HEK293 (cell line): ENCODE measurements at regions not wholly inside any gene's neighbourhood (a gene's known extent, or its start where the extent isn't known, plus 50 kb on each side); places are given as distances from the start of the nearest gene placed in this dataset.

Source experiments
- CTCF ChIA-PET: fragments of 350-600 bp; formaldehyde crosslinking; extraction: SDS; loops from one replicate; lab custom pipeline; 2021; ENCODE audit warnings: antibody characterized with exemption; lab: Yijun Ruan, JAX
- POLR2A ChIA-PET: fragments of 300-600 bp; formaldehyde crosslinking; extraction: SDS; loops from one replicate; lab custom pipeline; 2020; ENCODE audit warnings: antibody characterized with exemption, inconsistent platforms; lab: Yijun Ruan, JAX
- H3K27ac ChIP-seq: fragments of 200-500 bp; sonication (Bioruptor generic); 2 replicates; pipeline ENCODE4 v1.5.1; 2014; ENCODE audit warnings: low read depth, low read length, control low read depth, inconsistent platforms; ENCODE audit errors: extremely low read depth
- H3K36me3 ChIP-seq, 2 experiments: fragments of 200-500 bp in 1 of 2; sonication (Bioruptor generic) in 1 of 2; 1 replicate in 1 of 2; 2 replicates in 1 of 2; pipeline ENCODE4 v1.5.1; 2014 to 2017; ENCODE audit warnings: inconsistent platforms in 2 of 2, low read length in 2 of 2; ENCODE audit not compliant: control insufficient read depth in 2 of 2, insufficient read depth in 1 of 2
- H3K4me1 ChIP-seq: fragments of 200-500 bp; sonication (Bioruptor generic); 2 replicates; pipeline ENCODE4 v1.5.1; 2014; ENCODE audit warnings: mild to moderate bottlenecking, low read length, inconsistent platforms; ENCODE audit not compliant: control insufficient read depth, insufficient read depth
- H3K4me3 ChIP-seq: 2 replicates; pipeline ENCODE4 v1.5.1; 2011; ENCODE audit warnings: low read depth, mild to moderate bottlenecking, control low read depth, low read length, moderate library complexity
- H3K9me3 ChIP-seq: fragments of 200-500 bp; sonication (Bioruptor generic); 2 replicates; pipeline ENCODE4 v1.5.1; 2014; ENCODE audit warnings: low read depth, low read length, inconsistent platforms; ENCODE audit not compliant: control insufficient read depth, insufficient read depth
- BCL11B ChIP-seq: fragments of 450-650 bp; formaldehyde crosslinking; IDR thresholded peaks from 2 replicates; pipeline ENCODE4 v1.5.1; 2016; ENCODE audit warnings: low read depth, missing biosample characterization, missing genetic modification characterization
- MEIS1 ChIP-seq: sonication (generic); formaldehyde crosslinking; IDR thresholded peaks from 2 replicates; pipeline ENCODE4 v1.8.1; 2022; ENCODE audit warnings: missing genetic modification reagents, mild to moderate bottlenecking, borderline replicate concordance
- PATZ1 ChIP-seq: fragments of 450-650 bp; formaldehyde crosslinking; IDR thresholded peaks from 2 replicates; pipeline ENCODE4 v1.5.1; 2016; ENCODE audit warnings: missing biosample characterization, missing genetic modification characterization
- SP7 ChIP-seq: fragments of 450-650 bp; formaldehyde crosslinking; IDR thresholded peaks from 2 replicates; pipeline ENCODE4 v1.5.1; 2016; ENCODE audit warnings: missing biosample characterization, missing genetic modification characterization
- TSHZ1 ChIP-seq: fragments of 450-650 bp; formaldehyde crosslinking; IDR thresholded peaks from 2 replicates; pipeline ENCODE4 v1.5.1; 2016; ENCODE audit warnings: missing biosample characterization, missing genetic modification characterization, borderline replicate concordance
- ZBTB1 ChIP-seq: fragments of 450-650 bp; formaldehyde crosslinking; IDR thresholded peaks from 2 replicates; pipeline ENCODE4 v1.5.1; 2016; ENCODE audit warnings: missing biosample characterization, missing genetic modification characterization
- ZFP3 ChIP-seq: fragments of 450-650 bp; formaldehyde crosslinking; IDR thresholded peaks from 2 replicates; pipeline ENCODE4 v1.5.1; 2016; ENCODE audit warnings: low read depth, missing biosample characterization, missing genetic modification characterization
- ZNF121 ChIP-seq: fragments of 450-650 bp; formaldehyde crosslinking; IDR thresholded peaks from 2 replicates; pipeline ENCODE4 v1.5.1; 2016; ENCODE audit warnings: missing biosample characterization, missing genetic modification characterization
- ZNF140 ChIP-seq: fragments of 450-650 bp; formaldehyde crosslinking; IDR thresholded peaks from 2 replicates; pipeline ENCODE4 v1.5.1; 2016; ENCODE audit warnings: missing biosample characterization, missing genetic modification characterization
- ZNF146 ChIP-seq: fragments of 450-650 bp; formaldehyde crosslinking; IDR thresholded peaks from 2 replicates; pipeline ENCODE4 v1.5.1; 2016; ENCODE audit warnings: missing biosample characterization, missing genetic modification characterization
- ZNF174 ChIP-seq: fragments of 450-650 bp; formaldehyde crosslinking; IDR thresholded peaks from 2 replicates; pipeline ENCODE4 v1.5.0; 2017; ENCODE audit warnings: missing biosample characterization, mild to moderate bottlenecking, missing genetic modification characterization
- ZNF223 ChIP-seq: fragments of 450-650 bp; formaldehyde crosslinking; IDR thresholded peaks from 2 replicates; pipeline ENCODE4 v1.5.1; 2016; ENCODE audit warnings: missing biosample characterization, missing genetic modification characterization
- ZNF23 ChIP-seq: fragments of 450-650 bp; formaldehyde crosslinking; IDR thresholded peaks from 2 replicates; pipeline ENCODE4 v1.5.1; 2016; ENCODE audit warnings: missing biosample characterization, missing genetic modification characterization, borderline replicate concordance
- ZNF311 ChIP-seq: fragments of 450-650 bp; formaldehyde crosslinking; IDR thresholded peaks from 2 replicates; pipeline ENCODE4 v1.5.1; 2017; ENCODE audit warnings: missing biosample characterization, missing genetic modification characterization, borderline replicate concordance
- ZNF335 ChIP-seq: fragments of 450-650 bp; formaldehyde crosslinking; conservative IDR thresholded peaks from 2 replicates; pipeline ENCODE4 v1.5.1; 2016; ENCODE audit warnings: missing biosample characterization, missing genetic modification characterization
- ZNF404 ChIP-seq: fragments of 450-650 bp; formaldehyde crosslinking; IDR thresholded peaks from 2 replicates; pipeline ENCODE4 v1.5.1; 2017; ENCODE audit warnings: missing biosample characterization, missing genetic modification characterization
- ZNF488 ChIP-seq: fragments of 450-650 bp; formaldehyde crosslinking; IDR thresholded peaks from 2 replicates; pipeline ENCODE4 v1.5.1; 2016; ENCODE audit warnings: missing biosample characterization, missing genetic modification characterization
- ZNF544 ChIP-seq: fragments of 450-650 bp; formaldehyde crosslinking; IDR thresholded peaks from 2 replicates; pipeline ENCODE4 v1.5.0; 2017; ENCODE audit warnings: missing biosample characterization, missing genetic modification characterization
- ZNF560 ChIP-seq: fragments of 450-650 bp; formaldehyde crosslinking; IDR thresholded peaks from 2 replicates; pipeline ENCODE4 v1.5.1; 2017; ENCODE audit warnings: missing biosample characterization, missing genetic modification characterization, borderline replicate concordance
- ZNF600 ChIP-seq: fragments of 450-650 bp; formaldehyde crosslinking; IDR thresholded peaks from 2 replicates; pipeline ENCODE4 v1.5.1; 2016; ENCODE audit warnings: missing biosample characterization, missing genetic modification characterization
- ZNF610 ChIP-seq: fragments of 450-650 bp; formaldehyde crosslinking; IDR thresholded peaks from 2 replicates; pipeline ENCODE4 v1.5.1; 2016; ENCODE audit warnings: missing biosample characterization, missing genetic modification characterization, borderline replicate concordance
- ZNF624 ChIP-seq: fragments of 450-650 bp; formaldehyde crosslinking; IDR thresholded peaks from 2 replicates; pipeline ENCODE4 v1.5.1; 2017; ENCODE audit warnings: missing biosample characterization, missing genetic modification characterization
- ZNF747 ChIP-seq: fragments of 450-650 bp; formaldehyde crosslinking; IDR thresholded peaks from 2 replicates; pipeline ENCODE4 v1.5.1; 2016; ENCODE audit warnings: missing biosample characterization, missing genetic modification characterization
- TF ChIP-seq, protein P1 (sequence below): fragments of 450-650 bp; formaldehyde crosslinking; IDR thresholded peaks from 2 replicates; pipeline ENCODE4 v1.5.1; 2017; ENCODE audit warnings: missing biosample characterization, missing genetic modification characterization
- TF ChIP-seq, protein P2 (sequence below): fragments of 450-650 bp; formaldehyde crosslinking; IDR thresholded peaks from 2 replicates; pipeline ENCODE4 v1.5.1; 2016; ENCODE audit warnings: missing biosample characterization, missing genetic modification characterization
- TF ChIP-seq, protein P3 (sequence below): fragments of 450-650 bp; IDR thresholded peaks from 2 replicates; pipeline ENCODE4 v1.5.1; 2018; ENCODE audit warnings: missing biosample characterization, missing genetic modification characterization

- TF ChIP-seq ZNF544 (tag by site-specific recombination) (no peak), ZNF600 (tag by site-specific recombination) (no peak), ZNF335 (tag by site-specific recombination) (no peak), ZNF146 (tag by site-specific recombination) (no peak), MEIS1 (CRISPR knock-in tag) (no peak), ZFP3 (no peak), ZNF223 (tag by site-specific recombination) (no peak), ZNF121 (no peak)
- TF ChIP-seq, protein P1, sequence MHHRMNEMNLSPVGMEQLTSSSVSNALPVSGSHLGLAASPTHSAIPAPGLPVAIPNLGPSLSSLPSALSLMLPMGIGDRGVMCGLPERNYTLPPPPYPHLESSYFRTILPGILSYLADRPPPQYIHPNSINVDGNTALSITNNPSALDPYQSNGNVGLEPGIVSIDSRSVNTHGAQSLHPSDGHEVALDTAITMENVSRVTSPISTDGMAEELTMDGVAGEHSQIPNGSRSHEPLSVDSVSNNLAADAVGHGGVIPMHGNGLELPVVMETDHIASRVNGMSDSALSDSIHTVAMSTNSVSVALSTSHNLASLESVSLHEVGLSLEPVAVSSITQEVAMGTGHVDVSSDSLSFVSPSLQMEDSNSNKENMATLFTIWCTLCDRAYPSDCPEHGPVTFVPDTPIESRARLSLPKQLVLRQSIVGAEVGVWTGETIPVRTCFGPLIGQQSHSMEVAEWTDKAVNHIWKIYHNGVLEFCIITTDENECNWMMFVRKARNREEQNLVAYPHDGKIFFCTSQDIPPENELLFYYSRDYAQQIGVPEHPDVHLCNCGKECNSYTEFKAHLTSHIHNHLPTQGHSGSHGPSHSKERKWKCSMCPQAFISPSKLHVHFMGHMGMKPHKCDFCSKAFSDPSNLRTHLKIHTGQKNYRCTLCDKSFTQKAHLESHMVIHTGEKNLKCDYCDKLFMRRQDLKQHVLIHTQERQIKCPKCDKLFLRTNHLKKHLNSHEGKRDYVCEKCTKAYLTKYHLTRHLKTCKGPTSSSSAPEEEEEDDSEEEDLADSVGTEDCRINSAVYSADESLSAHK: no peak
- H3K4me1 ChIP-seq: no peaks in the 10 kb centered on the region
- ChIA-PET CTCF (no interaction called here), POLR2A (no interaction called here)
- no peaks in the 10 kb centered on the region for H3K9me3 ChIP-seq
- no peak overlapping the region for H3K27ac ChIP-seq
- no peak overlapping the region for H3K4me3 ChIP-seq
- no peaks in the 10 kb centered on the region for H3K36me3 ChIP-seq
Measured at GRCh38 chr4:173703021-173703420, 173.0 kb upstream of the HAND2 start.

- CTCF ChIA-PET: interaction anchor here (0.5 kb wide), 1 partner anchor 548 kb away, joined by 3 read pairs; no protein-coding TSS in a partner anchor
- Histone ChIP-seq H3K4me1 (no peaks in the 10 kb centered on the region), H3K4me3 (no peak overlapping the region), H3K9me3 (no peaks in the 10 kb centered on the region), H3K27ac (no peak overlapping the region), H3K36me3 (no peaks in the 10 kb centered on the region)
- POLR2A ChIA-PET: no interaction called here
- TF ChIP-seq TSHZ1 (no peak), ZNF624 (tag by site-specific recombination) (no peak), ZNF404 (no peak), ZNF140 (tag by site-specific recombination) (no peak), ZNF311 (no peak), ZNF488 (tag by site-specific recombination) (no peak), BCL11B (tag by site-specific recombination) (no peak), ZNF560 (tag by site-specific recombination) (no peak), ZNF610 (tag by site-specific recombination) (no peak), ZNF747 (tag by site-specific recombination) (no peak), ZNF174 (tag by site-specific recombination) (no peak), SP7 (tag by site-specific recombination) (no peak), ZNF23 (no peak), PATZ1 (no peak), ZBTB1 (tag by site-specific recombination) (no peak)
- TF ChIP-seq, protein P2, sequence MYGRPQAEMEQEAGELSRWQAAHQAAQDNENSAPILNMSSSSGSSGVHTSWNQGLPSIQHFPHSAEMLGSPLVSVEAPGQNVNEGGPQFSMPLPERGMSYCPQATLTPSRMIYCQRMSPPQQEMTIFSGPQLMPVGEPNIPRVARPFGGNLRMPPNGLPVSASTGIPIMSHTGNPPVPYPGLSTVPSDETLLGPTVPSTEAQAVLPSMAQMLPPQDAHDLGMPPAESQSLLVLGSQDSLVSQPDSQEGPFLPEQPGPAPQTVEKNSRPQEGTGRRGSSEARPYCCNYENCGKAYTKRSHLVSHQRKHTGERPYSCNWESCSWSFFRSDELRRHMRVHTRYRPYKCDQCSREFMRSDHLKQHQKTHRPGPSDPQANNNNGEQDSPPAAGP (tag by site-specific recombination): no peak
- TF ChIP-seq, protein P3, sequence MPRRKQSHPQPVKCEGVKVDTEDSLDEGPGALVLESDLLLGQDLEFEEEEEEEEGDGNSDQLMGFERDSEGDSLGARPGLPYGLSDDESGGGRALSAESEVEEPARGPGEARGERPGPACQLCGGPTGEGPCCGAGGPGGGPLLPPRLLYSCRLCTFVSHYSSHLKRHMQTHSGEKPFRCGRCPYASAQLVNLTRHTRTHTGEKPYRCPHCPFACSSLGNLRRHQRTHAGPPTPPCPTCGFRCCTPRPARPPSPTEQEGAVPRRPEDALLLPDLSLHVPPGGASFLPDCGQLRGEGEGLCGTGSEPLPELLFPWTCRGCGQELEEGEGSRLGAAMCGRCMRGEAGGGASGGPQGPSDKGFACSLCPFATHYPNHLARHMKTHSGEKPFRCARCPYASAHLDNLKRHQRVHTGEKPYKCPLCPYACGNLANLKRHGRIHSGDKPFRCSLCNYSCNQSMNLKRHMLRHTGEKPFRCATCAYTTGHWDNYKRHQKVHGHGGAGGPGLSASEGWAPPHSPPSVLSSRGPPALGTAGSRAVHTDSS (tag by site-specific recombination): no peak
Measured at GRCh38 chr4:173700650-173701049, 170.6 kb upstream of the HAND2 start.
